Lung (tissue), 11 donors: ENCODE measurements at regions not wholly inside any gene's neighbourhood (a gene's known extent, or its start where the extent isn't known, plus 50 kb on each side); places are given as distances from the start of the nearest gene placed in this dataset.

ENCODE experiments used
- ATAC-seq: fragments of 200-7000 bp; cut with Tn5 transposase; one replicate; pipeline ENCODE4 v1.9.1; 2020; ENCODE audit warnings: moderate number of reproducible peaks; ENCODE audit not compliant: insufficient read depth, low FRiP score
- DNase-seq, 3 donors: peaks; one replicate each; pipeline ENCODE4 v3.0.0-alpha.2; 2013 to 2017
- H3K27ac ChIP-seq, 2 donors: one replicate each; pipeline ENCODE4 v1.5.1; 2013; ENCODE audit warnings: mild to moderate bottlenecking in 2 of 2, moderate library complexity in 2 of 2, control low read depth in 1 of 2, inconsistent platforms in 1 of 2, low read depth in 1 of 2, low read length in 1 of 2
- H3K27me3 ChIP-seq, 3 donors: one replicate each; pipeline ENCODE4 v1.5.1; 2013; ENCODE audit warnings: low read length in 2 of 3; ENCODE audit not compliant: control insufficient read depth in 3 of 3, insufficient read depth in 3 of 3
- H3K36me3 ChIP-seq, 4 donors: one replicate each; pipeline ENCODE4 v1.5.1; 2013; ENCODE audit warnings: low read length in 4 of 4, mild to moderate bottlenecking in 1 of 4, moderate library complexity in 1 of 4; ENCODE audit not compliant: control insufficient read depth in 4 of 4, insufficient read depth in 4 of 4
- H3K4me1 ChIP-seq, 5 donors: one replicate each; pipeline ENCODE4 v1.5.1; 2013; ENCODE audit warnings: low read length in 5 of 5, mild to moderate bottlenecking in 2 of 5, moderate library complexity in 1 of 5; ENCODE audit not compliant: control insufficient read depth in 5 of 5, insufficient read depth in 5 of 5
- H3K4me3 ChIP-seq: one replicate; pipeline ENCODE4 v1.5.1; 2013; ENCODE audit warnings: mild to moderate bottlenecking, control low read depth, moderate library complexity
- H3K9ac ChIP-seq, 2 donors: one replicate each; pipeline ENCODE4 v1.5.1; 2013; ENCODE audit warnings: low read length in 2 of 2, control low read depth in 1 of 2; ENCODE audit not compliant: insufficient read depth in 1 of 2
- H3K9me3 ChIP-seq, 4 donors: one replicate each; pipeline ENCODE4 v1.5.1; 2013; ENCODE audit warnings: low read length in 3 of 4, mild to moderate bottlenecking in 1 of 4, moderate library complexity in 1 of 4; ENCODE audit not compliant: control insufficient read depth in 4 of 4, insufficient read depth in 3 of 4
- WGBS, 2 donors: extraction: QIAGEN DNeasy Blood & Tissue Kit; methylation state at CpG; one replicate each; pipeline ENCODE4 v1.1.7; 2013; 5-methylcytosine and 5-hydroxymethylcytosine counted together
- TF ChIP-seq, protein P1 (sequence below): IDR thresholded peaks from 2 replicates; pipeline ENCODE4 v1.5.1; 2012; ENCODE audit warnings: mild to moderate bottlenecking; ENCODE audit errors: control extremely low read depth, extremely low read depth
- donor health status: control.
- donor health status: control.
- donor health status: Bipolar disorder and iron deficiency.
- donor health status: healthy.
- donor health status: DM: yes; HTN: yes; CAD: no.

DNA sequence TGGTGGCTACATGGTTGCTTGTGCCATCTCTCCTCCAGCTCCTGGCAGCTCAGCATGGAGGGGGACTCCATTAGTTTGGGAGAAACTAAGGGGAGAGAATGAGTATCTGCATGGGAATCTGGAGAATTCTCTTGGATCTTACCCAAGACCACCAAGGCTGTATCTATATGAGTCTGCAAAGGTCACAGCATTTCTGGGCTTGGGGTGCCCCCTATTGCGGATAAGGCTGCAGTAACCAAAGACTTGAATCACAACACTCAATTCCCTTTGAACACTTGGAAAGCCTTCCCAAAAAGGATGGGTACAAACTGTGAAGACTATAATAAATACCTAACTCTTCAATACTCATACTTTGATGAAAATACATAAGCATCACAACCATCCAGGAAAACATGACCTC, 623.5 kb upstream of the NR3C2 start:
- H3K4me1 ChIP-seq = no peaks in the 10 kb centered on the region
- ATAC-seq (no peak), DNase-seq (no peak)
- H3K9ac ChIP-seq = no peak overlapping the region
- no peaks in the 10 kb centered on the region for H3K36me3 ChIP-seq
- peaks cover 0 to 2% (median 0%) of the 10 kb centered on the region in 4 donors for H3K9me3 ChIP-seq
- no peak overlapping the region for H3K27ac ChIP-seq
- H3K27me3 ChIP-seq = no peaks in the 10 kb centered on the region
- TF ChIP-seq, protein P1, sequence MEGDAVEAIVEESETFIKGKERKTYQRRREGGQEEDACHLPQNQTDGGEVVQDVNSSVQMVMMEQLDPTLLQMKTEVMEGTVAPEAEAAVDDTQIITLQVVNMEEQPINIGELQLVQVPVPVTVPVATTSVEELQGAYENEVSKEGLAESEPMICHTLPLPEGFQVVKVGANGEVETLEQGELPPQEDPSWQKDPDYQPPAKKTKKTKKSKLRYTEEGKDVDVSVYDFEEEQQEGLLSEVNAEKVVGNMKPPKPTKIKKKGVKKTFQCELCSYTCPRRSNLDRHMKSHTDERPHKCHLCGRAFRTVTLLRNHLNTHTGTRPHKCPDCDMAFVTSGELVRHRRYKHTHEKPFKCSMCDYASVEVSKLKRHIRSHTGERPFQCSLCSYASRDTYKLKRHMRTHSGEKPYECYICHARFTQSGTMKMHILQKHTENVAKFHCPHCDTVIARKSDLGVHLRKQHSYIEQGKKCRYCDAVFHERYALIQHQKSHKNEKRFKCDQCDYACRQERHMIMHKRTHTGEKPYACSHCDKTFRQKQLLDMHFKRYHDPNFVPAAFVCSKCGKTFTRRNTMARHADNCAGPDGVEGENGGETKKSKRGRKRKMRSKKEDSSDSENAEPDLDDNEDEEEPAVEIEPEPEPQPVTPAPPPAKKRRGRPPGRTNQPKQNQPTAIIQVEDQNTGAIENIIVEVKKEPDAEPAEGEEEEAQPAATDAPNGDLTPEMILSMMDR = no peak
- WGBS, 2 donors = 88 to 100% methylated on average over 1 of the region's 1 CpG
- no peak overlapping the region for H3K4me3 ChIP-seq

- DNase-seq = no peak
- Histone ChIP-seq H3K27me3 (no peaks in the 10 kb centered on the region), H3K36me3 (no peaks in the 10 kb centered on the region), H3K27ac (no peak overlapping the region), H3K4me3 (no peak overlapping the region), H3K4me1 (no peaks in the 10 kb centered on the region), H3K9ac (no peak overlapping the region), H3K9me3 (peaks cover 0 to 2% (median 0%) of the 10 kb centered on the region in 4 donors)
- WGBS, 2 donors = 66 to 73% methylated on average over 2 of the region's 2 CpGs
- TF ChIP-seq, protein P1 = no peak
- no peak for ATAC-seq
Observed at GRCh38 chr4:149062997-149063396, 620.8 kb upstream of the NR3C2 start.

DNA sequence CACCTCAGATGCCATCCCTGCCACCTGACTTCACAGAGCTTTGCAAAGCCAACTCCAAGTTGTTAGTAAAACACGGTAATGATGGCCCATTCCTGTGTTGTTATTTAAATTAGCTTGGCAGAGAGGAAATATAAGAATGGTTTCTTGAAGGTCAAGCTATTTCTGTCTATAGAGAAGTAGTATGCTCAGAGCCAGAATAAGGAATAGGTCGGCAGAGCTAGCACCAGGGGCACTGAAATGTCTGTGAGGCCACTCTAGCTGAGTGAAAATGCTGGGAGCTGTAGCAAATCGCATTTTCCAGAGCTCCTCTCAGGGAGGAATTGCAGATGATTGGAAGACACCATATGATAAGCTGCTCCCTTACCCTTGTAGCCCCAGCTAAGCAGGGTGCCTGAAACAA, 615.4 kb upstream of the NR3C2 start:
- no peak overlapping the region for H3K4me3 ChIP-seq
- no peaks in the 10 kb centered on the region for H3K36me3 ChIP-seq
- DNase-seq = no peak
- ATAC-seq = no peak
- WGBS, 2 donors = 31 to 62% methylated on average over 3 of the region's 3 CpGs
- no peaks in the 10 kb centered on the region for H3K9me3 ChIP-seq
- H3K27ac ChIP-seq = no peak overlapping the region
- no peak overlapping the region for H3K9ac ChIP-seq
- TF ChIP-seq, protein P1 = no peak
- H3K27me3 ChIP-seq = no peaks in the 10 kb centered on the region
- peaks cover 0 to 7% (median 0%) of the 10 kb centered on the region in 5 donors for H3K4me1 ChIP-seq

GRCh38 chr4:149056615-149057014, 614.4 kb upstream of the NR3C2 start:
- TF ChIP-seq, protein P1 = no peak
- Histone ChIP-seq H3K9me3 (no peaks in the 10 kb centered on the region), H3K9ac (no peak overlapping the region), H3K4me1 (peaks cover 0 to 7% (median 0%) of the 10 kb centered on the region in 5 donors), H3K36me3 (no peaks in the 10 kb centered on the region), H3K4me3 (no peak overlapping the region), H3K27me3 (no peaks in the 10 kb centered on the region), H3K27ac (no peak overlapping the region)
- WGBS, 2 donors = 49 to 56% methylated on average over 2 of the region's 2 CpGs
- ATAC-seq (no peak), DNase-seq (peak in 2 of 3 donors; percentile 54 to 79)
